Astrocyte (in vitro differentiated cells and primary cell): ENCODE measurements at regions not wholly inside any gene's neighbourhood (a gene's known extent, or its start where the extent isn't known, plus 50 kb on each side); places are given as distances from the start of the nearest gene placed in this dataset.

ENCODE experiments used
- DNase-seq: peaks from one replicate; pipeline ENCODE4 v3.0.0-alpha.2; 2010; ENCODE audit warnings: low read depth
- FAIRE-seq: peaks from 2 replicates; lab custom pipeline; 2011; peaks lifted over from hg19 to GRCh38; lab: Jason Lieb, UNC
- H2AFZ ChIP-seq: 2 replicates; pipeline ENCODE4 v1.6.0; 2012; ENCODE audit warnings: low read depth, low read length, inconsistent platforms
- H3K27ac ChIP-seq: 2 replicates; pipeline ENCODE4 v1.5.1; 2011; ENCODE audit warnings: low read depth, low read length, inconsistent platforms
- H3K27me3 ChIP-seq: 2 replicates; pipeline ENCODE4 v1.6.0; 2011; ENCODE audit warnings: low read length, inconsistent platforms; ENCODE audit not compliant: insufficient read depth
- H3K36me3 ChIP-seq: 2 replicates; pipeline ENCODE4 v1.5.1; 2011; ENCODE audit warnings: low read length, inconsistent platforms; ENCODE audit not compliant: insufficient read depth
- H3K4me1 ChIP-seq: 2 replicates; pipeline ENCODE4 v1.5.1; 2011; ENCODE audit warnings: low read length, inconsistent platforms; ENCODE audit not compliant: insufficient read depth
- H3K4me2 ChIP-seq: 2 replicates; pipeline ENCODE4 v1.6.0; 2012; ENCODE audit warnings: low read length, inconsistent platforms
- H3K4me3 ChIP-seq: 2 replicates; pipeline ENCODE4 v1.5.1; 2011; ENCODE audit warnings: low read depth, mild to moderate bottlenecking, low read length, inconsistent platforms; ENCODE audit not compliant: insufficient read depth
- H3K79me2 ChIP-seq: 2 replicates; pipeline ENCODE4 v1.6.0; 2012; ENCODE audit warnings: mild to moderate bottlenecking, low read length, inconsistent platforms; ENCODE audit not compliant: insufficient read depth
- H3K9ac ChIP-seq: 2 replicates; pipeline ENCODE4 v1.6.0; 2012; ENCODE audit warnings: mild to moderate bottlenecking, low read length, inconsistent platforms
- H3K9me3 ChIP-seq: 2 replicates; pipeline ENCODE4 v1.5.1; 2012; ENCODE audit warnings: low read depth, mild to moderate bottlenecking, low read length, inconsistent platforms; ENCODE audit not compliant: insufficient read depth
- H4K20me1 ChIP-seq: 2 replicates; pipeline ENCODE4 v1.6.0; 2012; ENCODE audit warnings: low read length, inconsistent platforms; ENCODE audit not compliant: insufficient read depth
- H3K27ac Mint-ChIP-seq: one replicate; pipeline ENCODE4 v1.8.0; 2021; ENCODE audit warnings: mild to moderate bottlenecking, mixed read lengths; ENCODE audit not compliant: unreplicated experiment
- H3K27me3 Mint-ChIP-seq: one replicate; pipeline ENCODE4 v1.8.0; 2021; ENCODE audit warnings: low read depth, mixed read lengths; ENCODE audit not compliant: unreplicated experiment
- H3K36me3 Mint-ChIP-seq: one replicate; pipeline ENCODE4 v1.8.0; 2021; ENCODE audit warnings: low read depth, mixed read lengths; ENCODE audit not compliant: unreplicated experiment
- H3K4me1 Mint-ChIP-seq: one replicate; pipeline ENCODE4 v1.8.0; 2021; ENCODE audit warnings: low read depth, mixed read lengths; ENCODE audit not compliant: unreplicated experiment
- H3K4me3 Mint-ChIP-seq: one replicate; pipeline ENCODE4 v1.8.0; 2021; ENCODE audit warnings: mild to moderate bottlenecking, moderate library complexity, mixed read lengths; ENCODE audit not compliant: unreplicated experiment
- H3K9me3 Mint-ChIP-seq: one replicate; pipeline ENCODE4 v1.8.0; 2021; ENCODE audit warnings: mild to moderate bottlenecking, mixed read lengths; ENCODE audit not compliant: unreplicated experiment
- EZH2 ChIP-seq: IDR thresholded peaks from 2 replicates; pipeline ENCODE4 v1.6.1; 2012; ENCODE audit warnings: mild to moderate bottlenecking, low read length, inconsistent platforms; ENCODE audit not compliant: insufficient read depth
- TF ChIP-seq, protein P1 (sequence below): IDR thresholded peaks from 2 replicates; pipeline ENCODE4 v1.5.1; 2011; ENCODE audit warnings: low read depth, mild to moderate bottlenecking, inconsistent platforms, low read length, moderate library complexity; ENCODE audit not compliant: insufficient read depth

DNA sequence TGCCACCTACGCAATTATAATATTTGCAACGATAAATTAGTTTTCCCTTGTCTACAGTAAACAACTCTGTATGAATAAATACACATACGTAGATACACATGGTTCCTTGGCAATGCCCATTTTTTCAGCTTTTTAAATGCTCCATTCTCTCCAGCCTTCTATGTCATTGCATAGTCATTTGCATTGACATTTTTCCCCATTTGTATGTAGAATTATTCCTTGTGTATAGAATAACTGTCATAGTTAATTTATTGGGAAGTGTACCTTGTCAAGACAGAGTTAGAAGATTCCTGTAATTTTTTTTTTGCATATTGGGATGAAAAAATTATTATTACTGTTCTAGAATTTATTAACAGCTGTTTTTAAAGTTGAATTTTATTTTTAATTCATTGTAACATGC is 736.7 kb upstream of the DPPA4 start:
- Histone ChIP-seq H3K4me2 (no peak overlapping the region), H4K20me1 (no peaks in the 10 kb centered on the region), H2AFZ (no peak overlapping the region), H3K9ac (no peak overlapping the region), H3K27me3 (no peaks in the 10 kb centered on the region), H3K79me2 (no peaks in the 10 kb centered on the region), H3K4me1 (peaks cover 3% of the 10 kb centered on the region), H3K4me3 (no peak overlapping the region), H3K36me3 (no peaks in the 10 kb centered on the region), H3K9me3 (peaks cover 3% of the 10 kb centered on the region), H3K27ac (no peak overlapping the region)
- Mint-ChIP-seq H3K4me3 (no peak overlapping the region), H3K27ac (no peak overlapping the region), H3K36me3 (no peaks in the 10 kb centered on the region), H3K9me3 (peaks cover 6% of the 10 kb centered on the region), H3K4me1 (no peaks in the 10 kb centered on the region), H3K27me3 (no peaks in the 10 kb centered on the region)
- no peak for FAIRE-seq
- TF ChIP-seq EZH2, result no peak
- TF ChIP-seq, protein P1, sequence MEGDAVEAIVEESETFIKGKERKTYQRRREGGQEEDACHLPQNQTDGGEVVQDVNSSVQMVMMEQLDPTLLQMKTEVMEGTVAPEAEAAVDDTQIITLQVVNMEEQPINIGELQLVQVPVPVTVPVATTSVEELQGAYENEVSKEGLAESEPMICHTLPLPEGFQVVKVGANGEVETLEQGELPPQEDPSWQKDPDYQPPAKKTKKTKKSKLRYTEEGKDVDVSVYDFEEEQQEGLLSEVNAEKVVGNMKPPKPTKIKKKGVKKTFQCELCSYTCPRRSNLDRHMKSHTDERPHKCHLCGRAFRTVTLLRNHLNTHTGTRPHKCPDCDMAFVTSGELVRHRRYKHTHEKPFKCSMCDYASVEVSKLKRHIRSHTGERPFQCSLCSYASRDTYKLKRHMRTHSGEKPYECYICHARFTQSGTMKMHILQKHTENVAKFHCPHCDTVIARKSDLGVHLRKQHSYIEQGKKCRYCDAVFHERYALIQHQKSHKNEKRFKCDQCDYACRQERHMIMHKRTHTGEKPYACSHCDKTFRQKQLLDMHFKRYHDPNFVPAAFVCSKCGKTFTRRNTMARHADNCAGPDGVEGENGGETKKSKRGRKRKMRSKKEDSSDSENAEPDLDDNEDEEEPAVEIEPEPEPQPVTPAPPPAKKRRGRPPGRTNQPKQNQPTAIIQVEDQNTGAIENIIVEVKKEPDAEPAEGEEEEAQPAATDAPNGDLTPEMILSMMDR, result no peak
- DNase-seq, result no peak

DNA sequence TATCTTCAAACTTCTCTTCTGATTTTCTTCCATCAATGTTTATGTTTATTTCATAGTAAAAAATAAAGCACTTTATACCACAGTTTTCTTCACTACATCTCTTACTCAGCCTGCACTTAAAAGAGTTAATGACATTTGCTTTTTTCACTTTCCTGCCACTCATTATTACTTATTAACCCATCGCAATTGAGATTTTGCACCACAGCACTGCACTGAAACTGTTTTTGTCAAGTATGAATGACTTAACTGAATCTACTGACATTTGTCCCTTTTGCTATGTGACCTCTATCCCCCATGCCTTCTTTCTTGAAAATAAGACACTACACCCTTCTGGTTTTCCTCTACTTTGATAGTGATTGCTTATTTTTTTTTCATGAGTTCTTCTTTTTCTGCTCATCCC is 739.7 kb upstream of the DPPA4 start:
- peaks cover 4% of the 10 kb centered on the region for H3K9me3 Mint-ChIP-seq
- no peaks in the 10 kb centered on the region for H3K4me1 ChIP-seq
- FAIRE-seq, result no peak
- H3K4me3 Mint-ChIP-seq, result no peak overlapping the region
- H3K4me3 ChIP-seq, result no peak overlapping the region
- H3K36me3 Mint-ChIP-seq, result no peaks in the 10 kb centered on the region
- TF ChIP-seq, protein P1, result no peak
- TF ChIP-seq EZH2, result no peak
- no peak overlapping the region for H3K9ac ChIP-seq
- no peak overlapping the region for H2AFZ ChIP-seq
- peaks cover 1% of the 10 kb centered on the region for H3K9me3 ChIP-seq
- H3K27ac Mint-ChIP-seq, result no peak overlapping the region
- no peaks in the 10 kb centered on the region for H3K36me3 ChIP-seq
- H3K79me2 ChIP-seq, result no peaks in the 10 kb centered on the region
- H3K27me3 Mint-ChIP-seq, result no peaks in the 10 kb centered on the region
- H3K4me1 Mint-ChIP-seq, result no peaks in the 10 kb centered on the region
- H4K20me1 ChIP-seq, result no peaks in the 10 kb centered on the region
- DNase-seq, result no peak
- no peak overlapping the region for H3K27ac ChIP-seq
- H3K4me2 ChIP-seq, result no peak overlapping the region
- H3K27me3 ChIP-seq, result no peaks in the 10 kb centered on the region

DNA sequence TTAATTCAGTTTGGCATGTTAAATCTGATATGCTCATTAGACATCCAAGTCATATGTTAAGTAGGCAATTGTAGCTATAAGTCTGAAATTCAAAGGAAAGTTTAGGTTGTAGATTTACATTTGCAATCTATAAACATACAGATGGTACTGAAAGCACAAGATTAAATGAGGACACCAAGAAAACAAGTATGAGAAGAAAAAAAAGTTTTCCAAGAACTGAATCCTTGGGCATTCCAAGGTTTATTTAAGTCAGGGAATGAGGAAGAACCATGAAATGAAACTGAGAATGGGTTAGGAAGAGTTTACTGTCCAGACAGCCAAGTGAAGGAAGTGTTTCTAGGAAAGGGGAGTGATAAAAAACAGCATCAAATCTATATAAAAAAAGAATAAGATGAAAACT is 756.1 kb upstream of the DPPA4 start:
- Mint-ChIP-seq H3K36me3 (no peaks in the 10 kb centered on the region), H3K9me3 (no peaks in the 10 kb centered on the region), H3K27ac (no peak overlapping the region), H3K4me1 (no peaks in the 10 kb centered on the region), H3K4me3 (no peak overlapping the region), H3K27me3 (no peaks in the 10 kb centered on the region)
- DNase-seq (no peak), FAIRE-seq (peak; percentile 34)
- TF ChIP-seq, protein P1, result no peak
- no peak for TF ChIP-seq EZH2
- H2AFZ ChIP-seq, result no peak overlapping the region
- H3K27ac ChIP-seq, result no peak overlapping the region
- no peaks in the 10 kb centered on the region for H3K79me2 ChIP-seq
- H3K9me3 ChIP-seq, result no peaks in the 10 kb centered on the region
- H3K4me1 ChIP-seq, result no peaks in the 10 kb centered on the region
- no peaks in the 10 kb centered on the region for H3K27me3 ChIP-seq
- H4K20me1 ChIP-seq, result no peaks in the 10 kb centered on the region
- no peak overlapping the region for H3K4me3 ChIP-seq
- H3K9ac ChIP-seq, result no peak overlapping the region
- no peaks in the 10 kb centered on the region for H3K36me3 ChIP-seq
- H3K4me2 ChIP-seq, result no peak overlapping the region
